Upper lobe of left lung (tissue), 4 donors: ENCODE measurements at regions not wholly inside any gene's neighbourhood (a gene's known extent, or its start where the extent isn't known, plus 50 kb on each side); places are given as distances from the start of the nearest gene placed in this dataset.

ENCODE experiments used
- CTCF ChIP-seq, 6 experiments: fragments of 450-650 bp in 4 of 6; fragments of 200-600 bp in 2 of 6; sonication (generic) in 2 of 6; IDR thresholded peaks; one replicate each; pipeline ENCODE4 v1.5.1; 2016 to 2019; ENCODE audit warnings: antibody characterized with exemption in 6 of 6
- POLR2A ChIP-seq, 4 donors: fragments of 450-650 bp; IDR thresholded peaks; one replicate each; pipeline ENCODE4 v1.5.1; 2016 to 2017; ENCODE audit warnings: antibody characterized with exemption in 4 of 4, mild to moderate bottlenecking in 2 of 4

DNA sequence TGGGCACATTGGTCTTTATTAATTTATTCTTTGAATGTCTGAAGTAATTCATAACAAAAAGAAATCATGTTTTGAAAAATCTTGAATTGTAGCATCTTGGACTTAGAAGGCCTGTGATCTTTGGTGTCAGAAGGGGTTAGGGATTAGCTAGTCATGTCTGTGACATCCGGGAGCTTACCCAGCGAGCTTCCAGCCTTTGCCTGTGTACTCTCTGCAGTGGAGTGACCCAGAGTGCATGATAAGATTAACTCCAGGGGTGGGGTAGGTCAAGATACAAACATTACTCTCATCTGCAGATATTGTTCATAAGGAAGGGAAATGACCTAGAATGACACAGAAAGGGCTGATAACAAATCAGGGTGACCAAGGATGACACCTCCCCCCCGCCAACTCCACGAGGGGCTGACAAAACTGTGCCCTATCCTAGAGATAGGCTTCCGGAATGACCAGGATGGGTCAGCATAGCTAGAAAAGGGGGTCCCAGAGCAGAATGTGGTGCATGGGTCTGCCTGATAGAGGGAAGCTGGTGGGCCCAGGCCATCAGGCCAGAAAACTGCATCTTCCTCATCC is 56.6 kb upstream of the BLCAP start:
- TF ChIP-seq CTCF (IDR thresholded peaks at IDR 0.05) (no peak), POLR2A (IDR thresholded peaks at IDR 0.05) (no peak)
